ENCODE measurements at regions not wholly inside any gene's neighbourhood (a gene's known extent, or its start where the extent isn't known, plus 50 kb on each side); places are given as distances from the start of the nearest gene placed in this dataset.

GRCh38 chr10:88063861-88064557 lies 200.6 kb downstream of the PTEN start:
- DNase-seq (ENCODE audit: low read depth, low spot score) (no peak), FAIRE-seq (no peak)
- no peaks in the 10 kb centered on the region for H3K4me1 ChIP-seq (ENCODE audit: control insufficient read depth, extremely low read depth, insufficient read depth, low read length)
- no peak overlapping the region for H3K4me2 ChIP-seq (ENCODE audit: control insufficient read depth, extremely low read depth, insufficient read depth, low read depth, low read length)
- no peak overlapping the region for H3K27ac ChIP-seq (ENCODE audit: control insufficient read depth, insufficient read depth, low read length)
- H3K79me2 ChIP-seq (ENCODE audit: control insufficient read depth, insufficient read depth, low read length): no peaks in the 10 kb centered on the region
- TF ChIP-seq EZH2 (IDR thresholded peaks at IDR 0.05; ENCODE audit: low read length) (no peak), CTCF (optimal IDR thresholded peaks at IDR 0.05 in 1 of 3, IDR thresholded peaks at IDR 0.05 in 1 of 3, conservative IDR thresholded peaks at IDR 0.05 in 1 of 3; ENCODE audit: extremely low read depth in 1 of 3, insufficient read depth in 2 of 3, low read length in 3 of 3) (no peak)
- no peaks in the 10 kb centered on the region for H4K20me1 ChIP-seq (ENCODE audit: control insufficient read depth, extremely low read depth, insufficient read depth, low read length)
- H3K27me3 ChIP-seq (ENCODE audit: control insufficient read depth, extremely low read depth, insufficient read depth, low read length): no peaks in the 10 kb centered on the region
- no peak overlapping the region for H2AFZ ChIP-seq (ENCODE audit: control insufficient read depth, low read length)
- no peak overlapping the region for H3K9ac ChIP-seq (ENCODE audit: control insufficient read depth, extremely low read depth, insufficient read depth, low read length)
- no peaks in the 10 kb centered on the region for H3K36me3 ChIP-seq (ENCODE audit: control insufficient read depth in 2 of 2, extremely low read depth in 1 of 2, insufficient read depth in 2 of 2, low read length in 2 of 2)
- no peak overlapping the region for H3K4me3 ChIP-seq (ENCODE audit: control insufficient read depth in 2 of 3, extremely low read depth in 1 of 3, insufficient read depth in 2 of 3, low read depth in 1 of 3, low read length in 3 of 3)
- dilution Hi-C loops (cut with MboI; ENCODE audit: extremely low pct_ligation_motif_present, low sequenced_read_pairs): no loop called here
- no peaks in the 10 kb centered on the region for H3K9me1 ChIP-seq (ENCODE audit: control insufficient read depth, extremely low read depth, insufficient read depth, low read length)
- H3K9me3 ChIP-seq (ENCODE audit: control insufficient read depth, low read depth, low read length): no peaks in the 10 kb centered on the region

GRCh38 chr10:88064608-88065382 lies 201.4 kb downstream of the PTEN start:
- Histone ChIP-seq H3K79me2 (ENCODE audit: control insufficient read depth, insufficient read depth, low read length) (no peaks in the 10 kb centered on the region), H2AFZ (ENCODE audit: control insufficient read depth, low read length) (no peak overlapping the region), H3K27ac (ENCODE audit: control insufficient read depth, insufficient read depth, low read length) (no peak overlapping the region), H3K27me3 (ENCODE audit: control insufficient read depth, extremely low read depth, insufficient read depth, low read length) (no peaks in the 10 kb centered on the region), H3K9me1 (ENCODE audit: control insufficient read depth, extremely low read depth, insufficient read depth, low read length) (no peaks in the 10 kb centered on the region), H3K4me3 (ENCODE audit: control insufficient read depth in 2 of 3, extremely low read depth in 1 of 3, insufficient read depth in 2 of 3, low read depth in 1 of 3, low read length in 3 of 3) (no peak overlapping the region), H3K9me3 (ENCODE audit: control insufficient read depth, low read depth, low read length) (no peaks in the 10 kb centered on the region), H4K20me1 (ENCODE audit: control insufficient read depth, extremely low read depth, insufficient read depth, low read length) (no peaks in the 10 kb centered on the region), H3K36me3 (ENCODE audit: control insufficient read depth in 2 of 2, extremely low read depth in 1 of 2, insufficient read depth in 2 of 2, low read length in 2 of 2) (no peaks in the 10 kb centered on the region), H3K9ac (ENCODE audit: control insufficient read depth, extremely low read depth, insufficient read depth, low read length) (no peak overlapping the region), H3K4me1 (ENCODE audit: control insufficient read depth, extremely low read depth, insufficient read depth, low read length) (no peaks in the 10 kb centered on the region), H3K4me2 (ENCODE audit: control insufficient read depth, extremely low read depth, insufficient read depth, low read depth, low read length) (no peak overlapping the region)
- dilution Hi-C loops (cut with MboI; ENCODE audit: extremely low pct_ligation_motif_present, low sequenced_read_pairs): no loop called here
- FAIRE-seq (no peak), DNase-seq (ENCODE audit: low read depth, low spot score) (no peak)
- no peak for TF ChIP-seq EZH2 (IDR thresholded peaks at IDR 0.05; ENCODE audit: low read length)
- no peak for TF ChIP-seq CTCF (optimal IDR thresholded peaks at IDR 0.05 in 1 of 3, IDR thresholded peaks at IDR 0.05 in 1 of 3, conservative IDR thresholded peaks at IDR 0.05 in 1 of 3; ENCODE audit: extremely low read depth in 1 of 3, insufficient read depth in 2 of 3, low read length in 3 of 3)
